Esophagus muscularis mucosa (tissue), 4 donors: ENCODE measurements at regions not wholly inside any gene's neighbourhood (a gene's known extent, or its start where the extent isn't known, plus 50 kb on each side); places are given as distances from the start of the nearest gene placed in this dataset.

Source experiments
- DNase-seq: peaks from one replicate; pipeline ENCODE4 v3.0.0-alpha.2; 2017; ENCODE audit errors: extremely low spot score
- H3K27ac ChIP-seq, 4 donors: fragments of 200-600 bp; sonication (generic); replicated peaks in 1 of 4; 1 replicate in 3 of 4; 2 replicates in 1 of 4; pipeline ENCODE4 v1.5.1; 2016 to 2019; ENCODE audit warnings: mild to moderate bottlenecking in 1 of 4
- H3K27me3 ChIP-seq, 4 donors: fragments of 200-600 bp; sonication (generic); one replicate each; pipeline versions ENCODE4 v1.5.1 to v1.6.0; 2016 to 2019
- H3K36me3 ChIP-seq, 4 donors: fragments of 200-600 bp; sonication (generic); one replicate each; pipeline ENCODE4 v1.5.1; 2016 to 2019
- H3K4me1 ChIP-seq, 4 donors: fragments of 200-600 bp; sonication (generic); one replicate each; pipeline ENCODE4 v1.5.1; 2016 to 2019
- H3K4me3 ChIP-seq, 4 donors: fragments of 200-600 bp; sonication (generic); 1 replicate in 2 of 4; 2 replicates in 2 of 4; pipeline ENCODE4 v1.5.1; 2016 to 2019; ENCODE audit warnings: mild to moderate bottlenecking in 4 of 4, moderate library complexity in 1 of 4
- H3K9me3 ChIP-seq, 4 donors: fragments of 200-600 bp; sonication (generic); 1 replicate in 3 of 4; 2 replicates in 1 of 4; pipeline ENCODE4 v1.5.1; 2016 to 2019
- EP300 ChIP-seq: sonication (generic); formaldehyde crosslinking; IDR thresholded peaks from one replicate; pipeline ENCODE4 v1.6.1; 2017; ENCODE audit warnings: antibody characterized with exemption
- POLR2A ChIP-seq: fragments of 450-650 bp; IDR thresholded peaks from one replicate; pipeline ENCODE4 v1.6.1; 2017; ENCODE audit warnings: antibody characterized with exemption, moderate library complexity, mild to moderate bottlenecking, low read depth
- POLR2AphosphoS5 ChIP-seq, 2 donors: sonication (generic); formaldehyde crosslinking; IDR thresholded peaks; one replicate each; pipeline ENCODE4 v1.6.1; 2017; ENCODE audit warnings: antibody characterized with exemption in 2 of 2
- WGBS: methylation state at CpG from one replicate; pipeline ENCODE4 v1.1.5; 2018; 5-methylcytosine and 5-hydroxymethylcytosine counted together
- intact Hi-C: fragments of 100-400 bp; cut with DNase I; formaldehyde crosslinking; loops from one replicate; pipeline ENCODE4 v1.15.1; 2023
- TF ChIP-seq, protein P1 (sequence below), 3 experiments: fragments of 200-600 bp in 2 of 3; fragments of 450-650 bp in 1 of 3; sonication (generic) in 2 of 3; IDR thresholded peaks; one replicate each; pipeline ENCODE4 v1.5.1; 2017 to 2019; ENCODE audit warnings: antibody characterized with exemption in 3 of 3, mild to moderate bottlenecking in 2 of 3, moderate library complexity in 1 of 3

DNA sequence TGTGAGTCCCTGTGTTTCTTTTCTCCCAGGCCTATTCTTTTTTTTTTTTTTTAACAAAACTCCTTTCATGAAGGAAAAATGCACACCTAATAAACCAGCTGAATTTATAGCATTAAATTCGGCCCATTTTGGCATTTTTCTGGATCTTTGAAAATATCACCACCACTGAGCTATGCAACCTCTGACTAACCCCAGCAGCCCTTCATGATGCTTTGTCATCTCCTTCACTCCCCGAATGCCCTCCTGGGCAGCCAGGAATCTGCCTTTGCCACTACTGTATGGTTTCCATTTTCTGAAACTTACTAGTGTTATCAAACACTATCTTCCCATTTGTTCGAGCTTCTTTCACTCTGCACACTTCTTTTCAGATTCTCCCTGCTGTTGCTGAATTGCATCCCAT, 97.9 kb downstream of the ZNF280B start:
- peak; percentile 17 for DNase-seq
- intact Hi-C loops, result no loop called here
- Histone ChIP-seq H3K36me3 (no peaks in the 10 kb centered on the region), H3K27ac (no peak overlapping the region), H3K9me3 (peaks cover 0 to 14% (median 7%) of the 10 kb centered on the region in 4 donors), H3K27me3 (peaks cover 0 to 56% (median 0%) of the 10 kb centered on the region in 4 donors), H3K4me1 (no peaks in the 10 kb centered on the region), H3K4me3 (no peak overlapping the region)
- TF ChIP-seq POLR2AphosphoS5 (IDR thresholded peaks at IDR 0.05) (no peak), POLR2A (no peak), EP300 (no peak)
- TF ChIP-seq, protein P1, sequence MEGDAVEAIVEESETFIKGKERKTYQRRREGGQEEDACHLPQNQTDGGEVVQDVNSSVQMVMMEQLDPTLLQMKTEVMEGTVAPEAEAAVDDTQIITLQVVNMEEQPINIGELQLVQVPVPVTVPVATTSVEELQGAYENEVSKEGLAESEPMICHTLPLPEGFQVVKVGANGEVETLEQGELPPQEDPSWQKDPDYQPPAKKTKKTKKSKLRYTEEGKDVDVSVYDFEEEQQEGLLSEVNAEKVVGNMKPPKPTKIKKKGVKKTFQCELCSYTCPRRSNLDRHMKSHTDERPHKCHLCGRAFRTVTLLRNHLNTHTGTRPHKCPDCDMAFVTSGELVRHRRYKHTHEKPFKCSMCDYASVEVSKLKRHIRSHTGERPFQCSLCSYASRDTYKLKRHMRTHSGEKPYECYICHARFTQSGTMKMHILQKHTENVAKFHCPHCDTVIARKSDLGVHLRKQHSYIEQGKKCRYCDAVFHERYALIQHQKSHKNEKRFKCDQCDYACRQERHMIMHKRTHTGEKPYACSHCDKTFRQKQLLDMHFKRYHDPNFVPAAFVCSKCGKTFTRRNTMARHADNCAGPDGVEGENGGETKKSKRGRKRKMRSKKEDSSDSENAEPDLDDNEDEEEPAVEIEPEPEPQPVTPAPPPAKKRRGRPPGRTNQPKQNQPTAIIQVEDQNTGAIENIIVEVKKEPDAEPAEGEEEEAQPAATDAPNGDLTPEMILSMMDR (IDR thresholded peaks at IDR 0.05), result no peak
- WGBS, result 68% methylated on average over 3 of the region's 3 CpGs

DNA sequence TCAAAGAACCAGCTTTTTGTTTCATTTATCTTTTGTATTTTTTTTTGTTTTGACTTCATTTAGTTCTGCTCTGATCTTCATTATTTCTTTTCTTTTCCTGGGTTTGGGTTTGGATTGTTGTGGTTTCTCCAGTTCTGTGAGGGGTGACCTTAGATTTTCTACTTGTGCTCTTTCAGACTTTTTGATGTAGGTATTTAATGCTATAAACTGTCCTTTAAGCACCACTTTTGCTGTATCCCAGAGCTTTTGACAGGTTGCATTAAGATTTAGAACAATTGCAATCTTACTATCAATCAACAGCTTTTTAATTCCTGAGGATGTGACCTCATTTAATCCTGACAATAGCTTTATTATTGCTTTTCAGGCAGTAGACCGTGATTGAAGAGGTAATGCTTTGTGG, 94.3 kb downstream of the ZNF280B start:
- no peaks in the 10 kb centered on the region for H3K36me3 ChIP-seq
- H3K27me3 ChIP-seq, result peaks cover 0 to 76% (median 3%) of the 10 kb centered on the region in 4 donors
- no peak for DNase-seq
- peaks cover 0 to 17% (median 10%) of the 10 kb centered on the region in 4 donors for H3K9me3 ChIP-seq
- TF ChIP-seq, protein P1 (IDR thresholded peaks at IDR 0.05), result no peak
- TF ChIP-seq POLR2AphosphoS5 (IDR thresholded peaks at IDR 0.05) (no peak), EP300 (no peak), POLR2A (no peak)
- no peaks in the 10 kb centered on the region for H3K4me1 ChIP-seq
- H3K27ac ChIP-seq, result no peak overlapping the region
- H3K4me3 ChIP-seq, result no peak overlapping the region
- 70% methylated on average over 1 of the region's 1 CpG for WGBS
- intact Hi-C loops, result no loop called here

DNA sequence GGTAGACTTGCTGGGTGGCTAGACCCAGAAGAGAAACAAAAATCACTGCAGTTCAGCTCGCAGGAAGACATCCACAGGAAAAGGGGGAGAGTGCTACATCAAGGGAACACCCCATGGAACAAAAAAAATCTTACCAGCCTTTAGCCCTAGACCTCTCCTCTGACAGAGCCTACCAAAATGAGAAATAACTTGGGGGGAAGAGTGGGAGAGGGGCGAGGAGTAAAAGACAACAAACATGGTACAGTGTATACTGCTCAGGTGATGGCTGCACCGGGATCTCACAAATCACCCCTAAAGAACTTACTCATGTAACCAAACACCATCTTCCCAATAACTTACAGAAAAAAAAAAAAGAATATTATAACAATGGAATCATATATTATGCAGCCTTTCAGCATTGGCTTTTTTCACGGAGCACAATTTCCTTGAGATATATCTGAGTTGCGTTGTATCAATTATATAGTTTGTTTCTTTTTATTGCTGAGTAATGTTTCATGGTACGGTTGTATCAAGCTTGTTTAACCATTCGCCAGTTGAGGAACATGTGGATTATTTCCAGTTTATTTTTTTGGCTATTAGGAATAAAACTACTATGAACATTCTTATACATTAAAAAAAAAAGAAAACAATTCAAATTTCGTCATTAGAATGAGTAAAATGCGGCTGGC, 90.9 kb downstream of the ZNF280B start:
- Histone ChIP-seq H3K36me3 (no peaks in the 10 kb centered on the region), H3K9me3 (peaks cover 0 to 13% (median 7%) of the 10 kb centered on the region in 4 donors), H3K27me3 (peaks cover 0 to 70% (median 3%) of the 10 kb centered on the region in 4 donors), H3K4me3 (no peak overlapping the region), H3K4me1 (no peaks in the 10 kb centered on the region), H3K27ac (no peak overlapping the region)
- TF ChIP-seq EP300 (no peak), POLR2A (no peak), POLR2AphosphoS5 (IDR thresholded peaks at IDR 0.05) (no peak)
- TF ChIP-seq, protein P1 (IDR thresholded peaks at IDR 0.05), result no peak
- DNase-seq, result no peak
- intact Hi-C loops, result no loop called here
- 75% methylated on average over 9 of the region's 9 CpGs for WGBS

DNA sequence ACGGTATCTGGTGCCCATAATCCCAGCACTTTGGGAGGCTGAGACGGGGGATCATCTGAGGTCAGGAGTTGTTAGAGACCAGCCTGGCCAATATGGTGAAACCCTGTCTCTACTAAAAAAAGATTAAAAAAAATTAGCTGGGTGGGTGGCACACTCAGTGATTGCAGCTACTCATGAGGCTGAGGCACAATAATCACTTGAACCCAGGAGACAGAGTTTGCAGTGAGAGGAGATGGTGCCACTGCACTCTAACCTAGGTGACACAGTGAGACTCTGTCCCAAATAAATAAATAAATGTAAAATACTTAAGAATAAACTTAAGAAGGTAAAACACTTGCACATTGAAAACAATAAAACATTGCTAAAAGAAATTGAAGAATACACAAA, 90.4 kb downstream of the ZNF280B start:
- TF ChIP-seq EP300 (no peak), POLR2AphosphoS5 (IDR thresholded peaks at IDR 0.05) (no peak), POLR2A (no peak)
- TF ChIP-seq, protein P1 (IDR thresholded peaks at IDR 0.05), result no peak
- peak; percentile 29 for DNase-seq
- Histone ChIP-seq H3K27me3 (peaks cover 0 to 70% (median 3%) of the 10 kb centered on the region in 4 donors), H3K4me3 (no peak overlapping the region), H3K36me3 (no peaks in the 10 kb centered on the region), H3K27ac (no peak overlapping the region), H3K9me3 (peaks cover 0 to 11% (median 3%) of the 10 kb centered on the region in 4 donors), H3K4me1 (no peaks in the 10 kb centered on the region)
- 91% methylated on average over 2 of the region's 2 CpGs for WGBS
- intact Hi-C loops, result no loop called here
